Activated CD4-positive, alpha-beta T cell treated with anti-CD3 and anti-CD28 coated beads for 4 hours (primary cell): ENCODE measurements at regions not wholly inside any gene's neighbourhood (a gene's known extent, or its start where the extent isn't known, plus 50 kb on each side); places are given as distances from the start of the nearest gene placed in this dataset.

ENCODE experiments used
- DNase-seq, 2 donors: peaks; one replicate each; pipeline ENCODE4 v3.0.0-alpha.2; 2020

DNA sequence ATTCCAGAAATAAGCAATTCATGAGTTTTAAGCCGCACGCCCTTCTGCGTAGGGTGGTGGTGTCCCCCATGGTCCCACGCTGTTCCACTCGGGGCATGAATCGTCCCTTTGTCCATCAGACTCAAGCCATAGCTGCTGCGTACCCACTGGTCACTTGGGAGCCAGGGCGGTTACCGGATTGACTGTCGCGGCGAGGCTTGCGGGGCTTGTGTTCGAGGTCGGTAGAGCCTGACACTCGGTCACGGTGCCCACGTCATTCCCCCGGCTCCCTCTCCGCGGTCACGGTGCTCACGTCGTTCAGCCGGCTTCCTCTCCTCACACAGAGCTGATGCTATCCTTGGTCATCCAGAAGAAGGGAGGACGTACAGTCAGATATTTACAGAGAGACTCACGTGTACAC lies 1227.0 kb downstream of the BRD1 start:
- no peak for DNase-seq

DNA sequence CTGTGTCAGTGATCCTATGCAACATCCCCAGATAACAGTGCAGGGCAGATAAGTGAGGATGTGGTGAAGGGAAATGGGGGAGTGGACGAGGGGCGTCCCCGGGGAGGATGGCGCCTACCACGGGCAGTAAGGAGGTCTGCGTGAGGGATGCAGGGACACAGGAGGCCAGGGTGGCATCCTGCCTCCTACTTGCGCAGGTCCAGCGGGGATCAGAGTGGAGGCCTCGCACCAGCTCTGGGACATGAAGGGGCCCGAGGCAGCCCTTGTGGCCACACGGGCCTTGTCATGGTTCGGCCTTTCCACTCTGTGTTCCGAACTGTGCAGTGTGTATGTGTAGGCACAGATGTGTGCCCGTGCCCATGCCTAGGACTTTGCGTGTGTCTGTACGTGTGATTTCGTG lies 1227.5 kb downstream of the BRD1 start:
- no peak for DNase-seq

DNA sequence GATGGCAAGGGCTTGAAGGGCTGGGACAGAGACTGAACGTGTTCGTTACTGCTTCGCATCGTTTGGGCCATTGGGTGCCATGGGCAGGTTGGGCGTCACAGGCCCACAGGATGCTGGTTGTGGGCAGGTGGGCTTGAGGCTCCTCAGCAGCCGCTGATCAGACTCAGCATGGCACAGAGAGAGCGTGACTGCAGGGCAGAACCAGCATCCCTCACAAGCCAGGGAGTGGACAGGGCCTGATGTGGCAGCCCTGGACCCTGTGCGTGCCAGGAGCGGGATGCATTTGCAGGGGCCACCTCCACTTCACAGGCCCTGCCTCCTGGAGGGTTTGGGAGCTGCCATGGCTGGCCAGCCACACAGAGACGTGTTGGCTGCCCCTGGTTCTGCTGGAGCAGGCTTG lies 1228.3 kb downstream of the BRD1 start:
- DNase-seq = no peak

DNA sequence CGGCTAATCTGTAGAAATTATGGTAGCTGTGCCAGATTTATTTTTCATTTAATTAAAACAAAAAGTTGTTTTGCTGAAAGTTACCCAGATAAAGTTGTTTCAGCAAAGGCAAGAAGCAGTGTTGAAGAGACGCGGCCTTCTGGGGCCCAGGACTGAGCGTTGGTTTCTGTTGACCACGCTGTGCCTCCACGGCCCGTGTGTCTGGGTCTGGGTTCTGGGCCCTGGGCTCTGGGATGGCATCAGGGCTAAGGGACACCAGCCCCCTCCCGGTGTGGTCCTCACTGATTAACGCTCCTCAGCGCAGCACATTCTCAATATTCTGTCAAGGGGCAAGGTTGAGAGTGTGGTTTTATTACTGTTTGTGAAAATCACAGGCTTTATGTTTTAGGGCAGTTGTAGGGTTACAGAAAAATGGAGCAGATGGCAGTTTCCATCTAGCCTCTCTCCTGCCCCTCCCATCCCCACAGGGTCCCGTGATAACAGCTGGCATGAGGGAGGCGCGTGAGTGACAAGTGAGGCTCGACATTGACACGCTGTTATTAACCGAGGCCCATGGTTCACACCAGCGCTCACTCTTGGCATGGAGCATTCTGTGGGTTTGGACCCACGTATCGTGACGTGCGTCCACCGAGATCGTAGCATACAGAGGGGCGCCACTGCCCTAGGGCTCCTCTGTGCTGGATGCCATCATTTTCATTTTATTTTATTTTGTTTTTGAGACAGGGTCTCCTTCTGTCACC lies 1231.4 kb downstream of the BRD1 start:
- no peak for DNase-seq

DNA sequence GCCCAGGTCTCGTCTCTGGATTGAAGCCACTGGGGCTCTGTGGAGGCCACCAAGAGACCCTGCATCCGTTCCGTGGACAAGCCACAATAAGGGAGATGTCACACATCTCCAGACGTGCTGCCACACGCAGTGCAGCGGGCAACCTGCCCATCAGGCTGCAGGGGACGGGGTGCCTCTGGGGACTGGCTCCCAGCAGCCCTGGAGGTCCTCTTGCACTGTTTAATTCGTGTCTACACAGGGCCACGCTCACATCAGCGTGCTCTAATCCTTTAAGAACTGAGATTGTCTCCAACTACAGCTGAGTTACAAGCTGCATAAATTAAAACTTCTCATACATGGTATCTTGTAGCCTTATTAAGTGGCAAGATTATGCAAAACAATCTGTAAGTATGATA lies 1232.2 kb downstream of the BRD1 start:
- no peak for DNase-seq

DNA sequence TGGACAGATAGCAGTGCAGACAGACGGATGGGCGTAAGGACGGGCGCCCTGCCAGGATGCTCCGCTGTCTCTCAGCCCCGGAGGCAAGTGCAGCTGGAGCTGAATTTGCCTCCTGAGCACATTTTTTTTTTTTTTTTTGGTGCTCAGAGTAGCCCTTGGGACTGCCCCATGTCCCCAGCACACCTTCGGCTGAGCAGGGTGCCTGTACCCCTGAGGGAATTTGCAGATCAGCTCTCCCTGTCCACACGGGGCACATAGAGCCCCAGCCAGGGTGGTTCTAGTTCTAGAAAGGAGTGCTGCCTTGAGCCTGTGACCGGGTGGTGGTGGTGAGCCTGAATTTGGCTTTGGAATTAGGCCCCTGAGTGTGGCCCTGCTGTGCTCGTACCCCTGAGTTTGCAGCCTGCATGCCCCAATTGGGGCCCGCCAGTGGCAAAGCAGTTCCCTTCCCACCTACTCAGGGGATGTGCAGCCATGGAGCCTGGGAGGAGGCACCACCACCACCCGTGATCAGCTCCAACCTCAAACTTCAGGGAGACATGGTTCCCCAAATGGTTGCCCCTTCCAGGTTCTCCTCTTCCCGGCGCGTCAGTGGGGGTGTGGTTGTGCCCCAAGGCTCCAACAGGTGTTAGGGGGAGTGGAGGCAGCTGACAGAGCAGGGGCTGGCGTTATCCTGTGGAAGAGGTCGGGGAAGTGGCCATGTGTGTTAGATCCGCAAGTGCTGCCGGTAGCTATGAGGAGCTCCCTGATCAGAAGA lies 1232.7 kb downstream of the BRD1 start:
- no peak for DNase-seq

DNA sequence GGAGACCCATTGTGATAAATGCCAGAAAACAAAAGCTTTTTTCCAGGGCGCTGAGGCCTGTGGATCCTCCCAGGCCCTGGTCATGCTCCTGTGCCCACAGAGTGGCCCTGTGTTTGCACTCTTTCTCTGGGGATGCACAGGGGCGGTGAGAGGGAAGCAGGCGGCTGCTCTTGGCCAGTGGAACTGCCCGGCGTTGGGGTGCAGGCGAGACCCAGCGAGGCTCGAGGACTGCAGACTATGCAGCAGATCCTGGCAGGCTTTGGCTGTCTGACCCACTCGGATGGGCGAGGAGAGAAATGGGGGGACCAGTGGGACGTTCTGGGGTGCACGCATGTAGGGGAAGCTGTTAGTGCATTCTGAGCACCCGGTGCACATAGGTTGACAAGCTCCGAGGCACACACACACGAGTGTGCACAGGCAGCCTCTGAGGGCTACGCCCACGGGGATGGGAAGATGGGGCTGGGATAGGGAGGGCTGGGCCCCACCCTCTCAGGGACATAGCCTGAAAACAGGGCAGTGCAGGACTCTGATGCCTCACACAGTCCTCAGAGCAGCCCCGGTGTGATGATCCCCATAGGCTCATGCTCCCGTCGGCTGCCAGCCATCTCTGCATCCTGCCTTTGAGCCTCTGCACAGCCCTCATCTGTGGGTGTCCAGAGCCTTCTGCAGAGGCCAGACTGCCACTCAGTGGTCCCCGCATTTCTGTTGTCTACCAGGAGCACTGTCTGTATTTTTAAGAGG lies 1233.5 kb downstream of the BRD1 start:
- DNase-seq = no peak

DNA sequence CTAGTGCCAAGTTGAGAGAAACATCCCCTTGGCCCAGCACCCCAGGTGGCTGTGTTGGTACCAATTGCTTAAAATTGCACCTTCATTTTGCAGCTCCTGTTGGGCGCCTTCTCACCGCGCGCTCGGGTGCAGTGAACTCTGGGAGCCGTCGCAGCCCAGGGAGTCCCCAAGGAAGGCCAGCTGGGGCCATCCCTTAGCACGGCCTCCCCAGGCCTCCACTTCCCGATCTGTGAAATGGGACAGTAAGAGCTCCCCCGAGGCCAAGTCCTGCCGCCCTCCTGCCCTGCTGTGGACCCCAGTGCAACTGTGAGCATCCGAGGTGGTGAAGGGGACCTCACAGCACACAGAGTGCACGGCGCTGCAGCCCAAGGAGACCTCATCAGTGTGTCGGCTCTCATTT lies 1234.1 kb downstream of the BRD1 start:
- no peak for DNase-seq

DNA sequence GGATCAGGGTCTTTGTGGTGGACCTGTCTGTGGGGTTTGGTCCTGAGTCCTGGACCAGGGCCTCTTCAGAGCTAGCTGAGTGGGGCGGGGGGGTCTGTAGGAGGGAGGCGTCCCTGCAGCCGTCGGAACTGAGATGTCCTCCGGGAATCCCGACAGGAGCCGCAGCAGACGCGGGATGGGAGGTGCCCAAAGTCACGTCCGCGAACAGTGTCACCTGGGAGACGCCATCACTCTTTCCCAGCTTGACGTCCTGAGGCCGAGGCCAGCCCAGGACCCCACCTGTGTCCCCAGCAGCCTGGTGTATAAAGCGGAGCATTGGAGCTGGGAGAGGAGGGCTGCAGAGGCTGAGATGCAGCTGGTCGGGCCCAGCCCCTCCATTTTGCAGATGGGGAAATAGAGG lies 1234.7 kb downstream of the BRD1 start:
- no peak for DNase-seq

DNA sequence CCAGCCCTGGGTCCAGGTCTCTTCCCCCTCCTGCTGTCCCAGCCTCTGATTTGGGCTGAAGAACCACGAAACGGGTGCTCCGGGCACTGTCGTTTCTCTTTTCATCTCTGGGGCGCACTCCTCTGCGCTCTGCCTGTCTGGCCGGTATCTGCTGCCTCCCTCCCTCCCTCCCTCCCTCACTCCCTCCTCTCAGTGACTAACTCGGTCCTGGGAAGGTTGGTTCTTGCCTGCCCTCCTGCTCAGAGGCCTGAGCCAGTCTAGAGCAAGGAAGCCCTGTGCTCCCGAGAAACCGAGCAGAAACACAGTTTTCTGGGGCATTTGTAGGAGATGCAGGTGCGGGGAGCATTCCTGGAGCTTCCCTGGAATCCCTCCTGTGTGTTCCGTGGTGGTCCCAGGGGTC lies 1235.2 kb downstream of the BRD1 start:
- no peak for DNase-seq

DNA sequence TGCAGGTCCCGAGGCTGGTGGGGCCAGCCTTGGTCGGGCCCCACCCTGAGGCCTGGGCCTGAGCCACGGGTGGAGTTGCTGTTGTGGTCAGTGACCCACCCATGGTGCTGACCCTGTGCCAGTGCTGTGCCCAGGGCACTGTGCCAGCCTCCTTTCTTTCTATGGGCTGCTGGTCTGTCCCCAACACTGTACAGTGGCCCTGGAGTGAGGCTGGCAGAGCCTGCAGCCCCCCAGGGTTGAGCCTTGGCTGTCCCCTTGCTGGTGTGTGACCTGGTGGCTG lies 1235.7 kb downstream of the BRD1 start:
- DNase-seq = no peak

DNA sequence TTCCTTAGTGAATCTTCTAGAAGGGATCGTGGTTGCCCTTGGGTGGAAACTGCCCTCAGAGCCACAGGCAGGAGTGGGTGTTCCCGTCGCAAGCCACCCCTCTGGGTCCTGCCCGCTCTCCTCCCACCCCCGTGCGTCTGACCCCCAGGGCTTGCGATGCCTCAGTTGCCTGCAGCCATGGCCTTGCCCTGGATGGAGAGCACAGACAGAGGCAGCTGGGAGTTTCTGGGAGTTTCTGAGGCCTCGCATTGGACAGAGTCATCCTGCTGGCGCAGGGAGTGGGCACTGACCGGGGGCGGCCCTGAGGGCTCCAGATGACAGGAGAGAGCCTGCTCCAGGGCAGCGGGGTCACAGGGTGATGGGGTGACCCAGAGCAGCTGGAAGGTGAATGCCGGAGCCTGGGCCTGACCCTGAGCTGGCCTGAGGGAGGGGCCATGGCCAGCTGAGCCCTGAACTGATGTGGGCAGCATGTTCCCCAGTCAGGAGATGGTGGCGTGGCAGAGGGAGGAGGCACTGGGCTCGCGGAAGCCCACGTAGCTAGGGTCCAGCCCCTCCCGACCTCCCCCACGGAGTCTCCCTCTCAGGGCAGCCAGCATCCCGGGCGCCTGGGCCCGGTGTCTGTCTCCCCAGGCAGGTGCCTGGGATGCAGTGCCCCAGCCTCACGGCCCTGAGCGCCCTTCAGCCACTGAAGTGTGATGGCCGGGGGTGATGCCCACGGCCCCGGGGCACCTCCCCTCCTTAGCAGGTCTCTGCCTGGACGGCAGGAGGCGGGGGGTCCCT lies 1236.2 kb downstream of the BRD1 start:
- no peak for DNase-seq

DNA sequence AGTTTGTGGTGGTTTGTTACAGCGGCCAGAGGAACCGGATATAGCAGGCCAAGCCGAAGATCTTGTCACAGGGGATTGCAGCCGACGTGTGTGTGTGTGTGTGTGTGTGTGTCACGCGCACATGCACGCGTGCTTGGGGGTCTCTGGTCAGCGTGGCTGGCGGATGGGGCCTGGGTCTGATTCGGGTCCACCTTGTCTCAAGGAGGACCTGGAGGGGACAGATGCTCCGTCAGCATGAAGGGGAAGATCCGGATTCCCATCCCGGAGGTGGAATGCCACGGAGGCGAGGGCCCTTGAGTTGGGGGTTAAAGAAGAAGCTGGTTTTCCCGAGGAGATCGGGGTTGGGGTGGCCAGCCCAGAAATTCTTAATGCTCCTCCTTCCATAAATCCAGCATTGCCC lies 1237.8 kb downstream of the BRD1 start:
- no peak for DNase-seq

DNA sequence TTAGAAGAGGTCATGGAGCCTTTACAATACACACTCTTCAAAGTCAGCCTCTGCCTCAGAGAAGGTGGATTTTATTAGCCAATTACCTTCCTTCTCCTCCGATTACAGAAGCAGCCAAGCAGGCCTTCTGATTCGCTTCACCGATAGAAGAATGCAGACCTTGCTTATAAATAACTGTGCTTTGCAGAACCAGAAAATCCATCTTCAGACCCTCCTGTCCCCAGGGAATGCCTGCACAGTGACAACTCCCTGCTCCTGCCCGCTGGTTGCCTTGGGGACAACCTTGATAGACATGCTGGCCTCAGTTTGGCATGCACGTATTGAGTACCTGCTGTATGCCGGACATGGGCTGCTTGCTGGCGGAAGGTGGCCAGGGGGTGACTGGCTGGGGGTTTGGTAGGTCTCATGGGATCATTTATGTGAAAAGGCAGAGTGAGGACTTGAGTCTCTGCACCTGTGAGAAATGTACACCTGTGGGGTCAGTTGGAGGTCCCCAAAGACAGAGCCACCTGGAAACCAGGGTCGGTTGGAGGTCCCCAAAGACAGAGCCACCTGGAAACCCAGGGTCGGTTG lies 1238.7 kb downstream of the BRD1 start:
- DNase-seq = no peak

DNA sequence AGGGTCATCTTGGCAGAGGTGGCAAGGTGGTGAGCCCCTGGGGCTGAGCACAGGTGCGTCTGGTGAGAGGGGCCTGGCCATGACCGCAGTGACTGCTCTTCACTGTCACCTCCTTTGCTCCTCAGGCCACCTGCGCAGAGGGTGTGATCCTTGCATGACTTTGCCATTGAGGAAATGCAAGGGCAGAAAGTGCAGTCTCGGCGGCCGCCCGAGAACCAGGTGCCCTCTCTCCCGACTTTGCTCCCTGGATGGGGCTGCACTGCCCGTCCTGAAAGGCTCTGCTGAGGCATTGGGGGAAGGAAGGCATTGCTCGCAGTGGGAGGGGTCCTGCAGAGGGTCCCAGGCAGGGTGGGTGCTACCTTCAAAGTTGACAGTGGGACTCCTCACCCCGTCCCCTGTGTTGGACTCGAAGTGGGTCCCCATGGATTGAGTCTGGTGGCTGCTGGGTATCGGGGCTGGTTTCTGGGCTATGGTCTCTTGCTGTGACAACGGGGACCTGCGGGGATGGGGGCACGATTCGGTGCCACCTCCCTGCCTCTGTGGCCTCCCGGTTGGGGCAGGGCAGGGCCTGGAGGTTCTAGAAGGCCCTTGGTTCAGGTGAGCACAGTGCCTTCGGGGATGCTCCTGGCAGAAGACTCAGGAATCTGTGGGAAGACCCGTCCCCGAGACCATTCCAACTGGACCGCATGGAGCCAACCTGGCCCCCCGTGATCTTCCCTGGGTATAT lies 1239.4 kb downstream of the BRD1 start:
- DNase-seq = no peak

DNA sequence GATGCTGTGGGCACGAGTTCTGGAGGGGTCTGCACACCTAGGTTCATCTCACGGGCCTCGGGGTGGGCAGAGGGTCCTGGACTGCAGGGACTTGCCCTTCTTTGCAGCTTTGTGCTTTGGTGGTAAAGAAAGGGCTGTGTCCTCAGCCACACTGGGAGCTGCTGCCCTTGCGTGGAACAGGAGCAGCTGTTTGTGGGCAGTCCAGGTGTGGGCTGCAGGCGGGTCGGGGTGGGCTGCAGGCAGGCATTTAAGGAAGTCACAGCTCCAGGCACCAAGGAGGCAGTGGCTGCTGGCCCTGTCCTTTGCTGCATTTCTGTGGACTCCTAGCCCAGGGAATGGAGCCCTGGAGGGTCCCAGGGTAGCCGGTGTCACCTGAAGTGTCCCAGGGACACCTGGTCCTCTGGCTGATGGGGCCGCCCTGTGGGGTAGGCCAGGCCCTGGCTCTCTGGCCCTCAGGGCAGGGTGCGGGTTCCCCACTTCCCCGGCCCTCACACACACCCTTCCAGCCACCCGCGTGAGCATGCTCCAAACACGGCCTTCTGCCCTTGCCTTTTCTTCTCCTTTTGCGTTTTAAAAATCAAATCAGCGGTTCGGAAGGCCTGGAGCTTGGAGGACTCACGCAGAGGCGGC lies 1240.3 kb downstream of the BRD1 start:
- no peak for DNase-seq

DNA sequence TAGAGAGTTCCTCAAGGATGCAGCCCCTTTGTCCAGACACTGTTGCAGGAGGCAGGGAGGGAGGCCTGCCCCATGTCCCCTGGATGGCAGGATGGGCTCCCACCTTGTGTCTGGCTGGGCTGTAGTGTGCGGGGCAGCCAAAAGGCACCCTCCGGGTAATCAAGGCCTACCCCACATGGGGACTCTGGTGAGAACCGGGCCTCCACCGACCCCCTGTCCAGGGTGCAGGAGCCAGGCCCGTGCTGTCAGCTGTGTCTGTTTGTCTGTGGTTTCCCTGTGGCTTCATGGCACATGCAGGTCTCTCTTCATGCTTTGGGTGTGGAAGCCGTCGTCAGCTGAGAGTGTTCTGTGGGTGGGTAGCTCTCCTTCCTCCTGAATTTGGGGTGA lies 1240.9 kb downstream of the BRD1 start:
- no peak for DNase-seq

DNA sequence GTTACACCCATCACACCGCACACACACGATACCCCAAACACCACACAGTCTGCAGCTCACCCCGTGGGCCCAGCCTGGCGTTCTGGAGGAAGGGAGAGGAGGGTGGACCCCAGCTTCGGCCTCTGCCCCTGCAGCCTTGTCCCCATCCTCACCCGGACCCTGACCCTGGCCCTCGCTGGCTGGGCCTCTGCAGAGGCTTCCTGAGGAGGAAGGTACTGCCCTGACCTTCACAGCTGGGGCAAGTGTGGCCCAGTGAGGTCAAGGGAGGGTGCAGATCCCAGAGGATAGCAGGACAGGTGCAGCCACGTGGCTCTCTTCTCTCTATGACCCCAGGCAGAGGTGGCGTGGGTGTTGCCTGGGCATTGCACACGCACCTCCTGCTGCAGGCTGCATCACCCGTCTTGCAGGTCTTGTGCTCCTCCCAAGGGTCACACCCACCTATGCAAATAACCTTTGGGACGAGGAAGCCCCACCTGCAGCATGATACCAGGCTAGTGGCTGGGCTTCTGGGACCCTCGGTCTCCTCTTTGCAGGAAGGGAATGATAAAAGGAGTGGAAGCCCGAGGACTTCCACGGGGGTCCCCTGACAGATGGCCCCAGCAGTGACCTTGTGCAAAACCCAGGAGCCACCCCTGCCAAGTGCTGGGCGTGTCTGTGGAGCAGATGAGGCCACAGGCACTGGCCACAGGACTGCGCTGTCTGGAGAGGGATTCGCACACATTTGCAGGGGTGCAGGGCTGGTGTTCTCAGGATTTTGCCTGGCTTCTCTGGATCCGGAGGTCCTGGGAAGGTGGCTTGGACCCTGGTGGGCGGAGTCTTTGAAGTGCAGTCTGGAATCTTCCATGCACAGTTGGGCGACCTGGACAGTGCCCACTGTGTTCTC lies 1241.5 kb downstream of the BRD1 start:
- DNase-seq = no peak

DNA sequence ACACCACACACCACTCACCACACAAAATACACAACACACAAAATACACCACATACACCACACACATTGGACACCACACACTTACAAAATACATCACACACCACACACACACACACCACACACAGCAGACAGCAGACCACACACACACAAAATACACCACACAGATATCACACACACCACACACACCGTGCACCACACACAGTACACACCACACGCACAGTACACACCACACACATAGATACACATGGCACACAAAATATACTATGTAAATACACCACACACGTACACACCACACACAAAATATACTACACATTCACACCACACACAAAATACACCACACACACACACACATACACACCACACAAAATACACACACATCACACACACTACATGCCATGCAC lies 1243.5 kb downstream of the BRD1 start:
- no peak for DNase-seq

DNA sequence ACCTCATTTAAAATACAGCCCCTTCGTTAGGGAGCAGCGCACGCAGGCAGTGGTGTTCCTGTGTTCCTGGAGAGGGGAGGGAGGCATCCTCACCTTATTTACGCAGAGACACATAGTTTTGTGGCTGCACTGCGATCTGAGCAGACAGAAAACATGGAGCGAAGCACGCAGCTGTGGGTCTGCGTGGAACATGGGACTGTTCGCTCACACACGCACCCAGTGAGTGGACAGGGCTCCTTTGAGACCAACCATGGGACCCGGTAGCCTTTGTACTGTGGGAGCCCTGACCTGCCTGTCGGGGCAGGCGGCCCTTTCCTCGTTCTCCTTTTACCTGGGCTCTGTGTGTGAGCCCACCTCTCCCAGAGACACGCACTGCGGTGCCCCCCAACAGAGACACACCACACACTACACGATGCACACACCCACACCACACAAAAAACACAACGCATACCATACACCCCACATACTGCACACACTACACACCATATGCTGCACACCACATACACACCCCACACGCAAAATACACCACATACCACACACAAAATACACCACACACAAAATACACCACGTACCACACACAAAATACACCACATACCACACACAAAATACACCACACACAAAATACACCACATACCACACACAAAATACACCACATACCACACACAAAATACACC lies 1245.7 kb downstream of the BRD1 start:
- DNase-seq = no peak
